B cell (primary cell): ENCODE measurements at regions not wholly inside any gene's neighbourhood (a gene's known extent, or its start where the extent isn't known, plus 50 kb on each side); places are given as distances from the start of the nearest gene placed in this dataset.

Source experiments
- ATAC-seq: fragments of 200-7000 bp; cut with Tn5 transposase; one replicate; pipeline ENCODE4 v1.10.0; 2021; ENCODE audit warnings: low read depth, mild to moderate bottlenecking, moderate number of reproducible peaks, moderate library complexity
- CTCF ChIA-PET: fragments of 350-600 bp; sonication (Branson Sonifier 250); formaldehyde crosslinking; loops from one replicate; lab custom pipeline; 2021; ENCODE audit warnings: antibody characterized with exemption, inconsistent platforms; lab: Charles Lee
- POLR2A ChIA-PET: fragments of 350-600 bp; sonication (Branson Sonifier 250); formaldehyde crosslinking; loops from one replicate; lab custom pipeline; 2021; ENCODE audit warnings: antibody characterized with exemption; lab: Charles Lee
- DNase-seq: peaks from one replicate; pipeline ENCODE4 v3.0.0; 2013
- H2AFZ ChIP-seq: 2 replicates; pipeline ENCODE4 v1.6.1; 2012; ENCODE audit warnings: mild to moderate bottlenecking, low read depth, low read length; ENCODE audit not compliant: insufficient read depth, poor library complexity, severe bottlenecking
- H3K27ac ChIP-seq, 2 donors: 1 replicate in 1 of 2; 2 replicates in 1 of 2; pipeline ENCODE4 v1.5.1; 2012 to 2013; ENCODE audit warnings: low read length in 2 of 2, mild to moderate bottlenecking in 2 of 2, moderate library complexity in 1 of 2
- H3K27me3 ChIP-seq, 4 experiments: fragments of 200-600 bp in 1 of 4; sonication (generic) in 1 of 4; replicated peaks in 1 of 4; 1 replicate in 2 of 4; 2 replicates in 2 of 4; pipeline versions ENCODE4 v1.6.1 to v1.7.0; 2013 to 2016; ENCODE audit warnings: low read length in 3 of 4, mild to moderate bottlenecking in 2 of 4, mixed read lengths in 1 of 4, moderate library complexity in 1 of 4; ENCODE audit not compliant: insufficient read depth in 4 of 4, control insufficient read depth in 3 of 4; ENCODE audit errors: control extremely low read depth in 1 of 4
- H3K36me3 ChIP-seq, 2 experiments: replicated peaks in 1 of 2; 1 replicate in 1 of 2; 2 replicates in 1 of 2; pipeline versions ENCODE4 v1.6.1 to v1.7.1; 2013; ENCODE audit warnings: low read length in 1 of 2; ENCODE audit not compliant: insufficient read depth in 2 of 2, control insufficient read depth in 1 of 2; ENCODE audit errors: control extremely low read depth in 1 of 2, extremely low read depth in 1 of 2
- H3K4me1 ChIP-seq, 2 donors: fragments of 200-600 bp in 1 of 2; sonication (generic) in 1 of 2; 1 replicate in 1 of 2; 2 replicates in 1 of 2; pipeline versions ENCODE4 v1.5.1 to v1.6.1; 2013 to 2017; ENCODE audit warnings: low read length in 2 of 2; ENCODE audit not compliant: control insufficient read depth in 2 of 2, insufficient read depth in 2 of 2
- H3K4me2 ChIP-seq: replicated peaks from 2 replicates; pipeline ENCODE3; 2012; ENCODE audit warnings: mild to moderate bottlenecking, low read depth, low read length; ENCODE audit not compliant: poor library complexity, severe bottlenecking
- H3K4me3 ChIP-seq, 5 experiments: fragments of 200-600 bp in 1 of 5; sonication (generic) in 1 of 5; 1 replicate in 3 of 5; 2 replicates in 2 of 5; pipeline versions ENCODE4 v1.5.1 to v1.7.0; 2011 to 2016; ENCODE audit warnings: low read length in 4 of 5, mild to moderate bottlenecking in 4 of 5, low read depth in 2 of 5, control low read depth in 1 of 5, moderate library complexity in 1 of 5; ENCODE audit not compliant: insufficient read depth in 1 of 5; ENCODE audit errors: control extremely low read depth in 1 of 5, extremely low read depth in 1 of 5
- H3K79me2 ChIP-seq: fragments of 200-600 bp; sonication (generic); one replicate; pipeline ENCODE4 v1.6.0; 2016; ENCODE audit warnings: low read length; ENCODE audit not compliant: control insufficient read depth, insufficient read depth
- H3K9ac ChIP-seq: fragments of 200-600 bp; sonication (generic); 2 replicates; pipeline ENCODE4 v1.6.1; 2017; ENCODE audit warnings: mild to moderate bottlenecking, low read length, moderate library complexity
- H3K9me3 ChIP-seq, 3 donors: one replicate each; pipeline versions ENCODE4 v1.6.1 to v1.7.1; 2013; ENCODE audit warnings: low read length in 2 of 3; ENCODE audit not compliant: control insufficient read depth in 2 of 3, insufficient read depth in 1 of 3; ENCODE audit errors: control extremely low read depth in 1 of 3
- H4K20me1 ChIP-seq: 2 replicates; pipeline ENCODE4 v1.6.0; 2012; ENCODE audit warnings: mild to moderate bottlenecking, low read length; ENCODE audit not compliant: insufficient read depth, control insufficient read depth, poor library complexity, severe bottlenecking
- H3K27ac Mint-ChIP-seq: one replicate; pipeline ENCODE4 v1.8.0; 2021; ENCODE audit warnings: mixed read lengths
- H3K27me3 Mint-ChIP-seq: one replicate; pipeline ENCODE4 v1.8.0; 2021; ENCODE audit warnings: mixed read lengths
- H3K4me1 Mint-ChIP-seq: one replicate; pipeline ENCODE4 v1.8.0; 2021; ENCODE audit warnings: mixed read lengths
- H3K4me3 Mint-ChIP-seq: one replicate; pipeline ENCODE4 v1.8.0; 2021; ENCODE audit warnings: mixed read lengths
- H3K9me3 Mint-ChIP-seq: one replicate; pipeline ENCODE4 v1.8.0; 2022; ENCODE audit warnings: mixed read lengths; ENCODE audit not compliant: insufficient read depth
- EZH2 ChIP-seq: IDR thresholded peaks from 2 replicates; pipeline ENCODE4 v1.6.1; 2012; ENCODE audit warnings: borderline replicate concordance, low read depth, mild to moderate bottlenecking, moderate library complexity, low read length; ENCODE audit not compliant: insufficient read depth, poor library complexity, severe bottlenecking
- WGBS: methylation state at CpG from one replicate; pipeline ENCODE4 v1.1.5; 2013; ENCODE audit warnings: missing lambda C conversion rate; ENCODE audit not compliant: insufficient coverage; 5-methylcytosine and 5-hydroxymethylcytosine counted together
- intact Hi-C: fragments of 100-400 bp; cut with micrococcal nuclease; formaldehyde crosslinking; loops from one replicate; pipeline ENCODE4 v1.10.0; 2022
- TF ChIP-seq, protein P1 (sequence below): fragments of 200-600 bp; IDR thresholded peaks from one replicate; pipeline ENCODE4 v1.8.0; 2022; ENCODE audit warnings: antibody characterized with exemption, mild to moderate bottlenecking

DNA sequence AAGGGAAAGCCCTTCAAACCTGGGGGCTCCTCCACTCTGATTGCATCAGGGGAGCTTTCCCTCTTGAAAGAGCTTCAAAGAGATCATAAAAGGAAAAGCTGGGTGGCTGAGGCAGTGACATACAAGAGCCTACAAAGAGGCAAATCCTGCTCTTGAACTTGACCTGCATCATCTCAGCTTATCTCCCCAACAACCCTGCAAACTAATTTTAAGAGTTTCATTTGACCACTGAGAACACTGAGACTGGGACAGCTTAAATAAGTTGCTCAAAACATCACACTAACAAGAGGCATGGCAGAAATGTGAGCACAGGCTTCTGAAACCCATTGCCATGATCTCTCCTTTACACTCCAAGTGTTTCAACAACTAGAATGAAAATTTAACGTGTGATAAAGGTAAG is 101.6 kb upstream of the PPARGC1A start:
- no peak for DNase-seq
- H3K4me1 ChIP-seq: no peaks in the 10 kb centered on the region
- no peak overlapping the region for H3K27ac ChIP-seq
- TF ChIP-seq, protein P1, sequence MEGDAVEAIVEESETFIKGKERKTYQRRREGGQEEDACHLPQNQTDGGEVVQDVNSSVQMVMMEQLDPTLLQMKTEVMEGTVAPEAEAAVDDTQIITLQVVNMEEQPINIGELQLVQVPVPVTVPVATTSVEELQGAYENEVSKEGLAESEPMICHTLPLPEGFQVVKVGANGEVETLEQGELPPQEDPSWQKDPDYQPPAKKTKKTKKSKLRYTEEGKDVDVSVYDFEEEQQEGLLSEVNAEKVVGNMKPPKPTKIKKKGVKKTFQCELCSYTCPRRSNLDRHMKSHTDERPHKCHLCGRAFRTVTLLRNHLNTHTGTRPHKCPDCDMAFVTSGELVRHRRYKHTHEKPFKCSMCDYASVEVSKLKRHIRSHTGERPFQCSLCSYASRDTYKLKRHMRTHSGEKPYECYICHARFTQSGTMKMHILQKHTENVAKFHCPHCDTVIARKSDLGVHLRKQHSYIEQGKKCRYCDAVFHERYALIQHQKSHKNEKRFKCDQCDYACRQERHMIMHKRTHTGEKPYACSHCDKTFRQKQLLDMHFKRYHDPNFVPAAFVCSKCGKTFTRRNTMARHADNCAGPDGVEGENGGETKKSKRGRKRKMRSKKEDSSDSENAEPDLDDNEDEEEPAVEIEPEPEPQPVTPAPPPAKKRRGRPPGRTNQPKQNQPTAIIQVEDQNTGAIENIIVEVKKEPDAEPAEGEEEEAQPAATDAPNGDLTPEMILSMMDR: no peak
- no peak for TF ChIP-seq EZH2
- no peaks in the 10 kb centered on the region for H3K36me3 ChIP-seq
- no peaks in the 10 kb centered on the region for H3K79me2 ChIP-seq
- POLR2A ChIA-PET: no interaction called here
- no peak overlapping the region for H3K4me2 ChIP-seq
- H3K27ac Mint-ChIP-seq: no peak overlapping the region
- no peak overlapping the region for H2AFZ ChIP-seq
- no peaks in the 10 kb centered on the region for H3K4me1 Mint-ChIP-seq
- H3K27me3 Mint-ChIP-seq: no peaks in the 10 kb centered on the region
- H3K9ac ChIP-seq: no peak overlapping the region
- no peaks in the 10 kb centered on the region for H4K20me1 ChIP-seq
- H3K9me3 Mint-ChIP-seq: no peaks in the 10 kb centered on the region
- ATAC-seq: no peak
- CTCF ChIA-PET: interaction anchor here (0.5 kb wide), 1 partner anchor 996 kb away, joined by 4 read pairs; no protein-coding TSS in a partner anchor
- intact Hi-C loops: no loop called here
- H3K4me3 ChIP-seq: no peak overlapping the region
- H3K27me3 ChIP-seq: no peaks in the 10 kb centered on the region
- WGBS: no CpG with 5 or more reads among the region's 1 CpG
- no peak overlapping the region for H3K4me3 Mint-ChIP-seq
- H3K9me3 ChIP-seq: no peaks in the 10 kb centered on the region

GRCh38 chr4:23986270-23986669 is 96.4 kb upstream of the PPARGC1A start:
- ChIA-PET CTCF (no interaction called here), POLR2A (no interaction called here)
- Histone ChIP-seq H4K20me1 (no peaks in the 10 kb centered on the region), H3K27ac (no peak overlapping the region), H3K27me3 (no peaks in the 10 kb centered on the region), H3K4me2 (no peak overlapping the region), H3K9ac (no peak overlapping the region), H2AFZ (no peak overlapping the region), H3K9me3 (no peaks in the 10 kb centered on the region), H3K4me3 (no peak overlapping the region), H3K79me2 (no peaks in the 10 kb centered on the region), H3K4me1 (no peaks in the 10 kb centered on the region), H3K36me3 (no peaks in the 10 kb centered on the region)
- Mint-ChIP-seq H3K9me3 (no peaks in the 10 kb centered on the region), H3K4me3 (no peak overlapping the region), H3K27ac (no peak overlapping the region), H3K27me3 (no peaks in the 10 kb centered on the region), H3K4me1 (no peaks in the 10 kb centered on the region)
- intact Hi-C loops: no loop called here
- DNase-seq: no peak
- TF ChIP-seq, protein P1: no peak
- no peak for TF ChIP-seq EZH2
- ATAC-seq: no peak
- WGBS: 100% methylated on average over 1 of the region's 5 CpGs
